Smooth muscle cell (in vitro differentiated cells): ENCODE measurements at regions not wholly inside any gene's neighbourhood (a gene's known extent, or its start where the extent isn't known, plus 50 kb on each side); places are given as distances from the start of the nearest gene placed in this dataset.

Experiments used
- DNase-seq: peaks from one replicate; lab custom pipeline; 2025; ENCODE audit not compliant: unreplicated experiment; lab: John Stamatoyannopoulos, UW
- H2AFZ ChIP-seq: fragments of 200-600 bp; sonication (generic); 2 replicates; pipeline ENCODE4 v1.6.0; 2016; ENCODE audit warnings: antibody characterized with exemption, low read depth, mild to moderate bottlenecking
- H3F3A ChIP-seq: fragments of 200-600 bp; sonication (generic); 2 replicates; pipeline ENCODE4 v1.6.0; 2017; ENCODE audit warnings: antibody characterized with exemption, low read depth
- H3K27ac ChIP-seq: fragments of 200-600 bp; sonication (generic); 2 replicates; pipeline ENCODE4 v1.5.1; 2016; ENCODE audit warnings: low read depth, mild to moderate bottlenecking
- H3K27me3 ChIP-seq: fragments of 200-600 bp; sonication (generic); 2 replicates; pipeline ENCODE4 v1.6.1; 2016; ENCODE audit warnings: low read depth, mild to moderate bottlenecking
- H3K36me3 ChIP-seq: fragments of 200-600 bp; sonication (generic); 2 replicates; pipeline ENCODE4 v1.5.1; 2016; ENCODE audit warnings: low read depth
- H3K4me1 ChIP-seq: fragments of 200-600 bp; sonication (generic); 2 replicates; pipeline ENCODE4 v1.5.1; 2016; ENCODE audit warnings: low read depth
- H3K4me2 ChIP-seq: fragments of 200-600 bp; sonication (generic); 2 replicates; pipeline ENCODE4 v1.6.0; 2016; ENCODE audit warnings: mild to moderate bottlenecking
- H3K4me3 ChIP-seq: fragments of 200-600 bp; sonication (generic); 2 replicates; pipeline ENCODE4 v1.5.1; 2016; ENCODE audit warnings: mild to moderate bottlenecking
- H3K79me2 ChIP-seq: fragments of 200-600 bp; sonication (generic); 2 replicates; pipeline ENCODE4 v1.6.0; 2016; ENCODE audit warnings: low read depth, mild to moderate bottlenecking
- H3K9ac ChIP-seq: fragments of 200-600 bp; sonication (generic); 2 replicates; pipeline ENCODE4 v1.6.0; 2016; ENCODE audit warnings: low read depth
- H3K9me3 ChIP-seq: fragments of 200-600 bp; sonication (generic); replicated peaks from 2 replicates; pipeline ENCODE4 v1.5.1; 2016; ENCODE audit warnings: low read depth
- H4K20me1 ChIP-seq: fragments of 200-600 bp; sonication (generic); 2 replicates; pipeline ENCODE4 v1.6.0; 2016; ENCODE audit warnings: low read depth
- WGBS: methylation state at CpG from one replicate; pipeline ENCODE4 v1.1.7; 2016; ENCODE audit warnings: low lambda C conversion rate; 5-methylcytosine and 5-hydroxymethylcytosine counted together
- TF ChIP-seq, protein P1 (sequence below): fragments of 200-600 bp; sonication (generic); IDR thresholded peaks from 2 replicates; pipeline ENCODE4 v1.5.1; 2017; ENCODE audit warnings: borderline replicate concordance, mild to moderate bottlenecking, antibody characterized with exemption; ENCODE audit not compliant: insufficient read depth, poor library complexity, severe bottlenecking

- TF ChIP-seq, protein P1, sequence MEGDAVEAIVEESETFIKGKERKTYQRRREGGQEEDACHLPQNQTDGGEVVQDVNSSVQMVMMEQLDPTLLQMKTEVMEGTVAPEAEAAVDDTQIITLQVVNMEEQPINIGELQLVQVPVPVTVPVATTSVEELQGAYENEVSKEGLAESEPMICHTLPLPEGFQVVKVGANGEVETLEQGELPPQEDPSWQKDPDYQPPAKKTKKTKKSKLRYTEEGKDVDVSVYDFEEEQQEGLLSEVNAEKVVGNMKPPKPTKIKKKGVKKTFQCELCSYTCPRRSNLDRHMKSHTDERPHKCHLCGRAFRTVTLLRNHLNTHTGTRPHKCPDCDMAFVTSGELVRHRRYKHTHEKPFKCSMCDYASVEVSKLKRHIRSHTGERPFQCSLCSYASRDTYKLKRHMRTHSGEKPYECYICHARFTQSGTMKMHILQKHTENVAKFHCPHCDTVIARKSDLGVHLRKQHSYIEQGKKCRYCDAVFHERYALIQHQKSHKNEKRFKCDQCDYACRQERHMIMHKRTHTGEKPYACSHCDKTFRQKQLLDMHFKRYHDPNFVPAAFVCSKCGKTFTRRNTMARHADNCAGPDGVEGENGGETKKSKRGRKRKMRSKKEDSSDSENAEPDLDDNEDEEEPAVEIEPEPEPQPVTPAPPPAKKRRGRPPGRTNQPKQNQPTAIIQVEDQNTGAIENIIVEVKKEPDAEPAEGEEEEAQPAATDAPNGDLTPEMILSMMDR, result no peak
- Histone ChIP-seq H2AFZ (no peak overlapping the region), H3K79me2 (no peaks in the 10 kb centered on the region), H3K27ac (no peak overlapping the region), H3K9ac (no peak overlapping the region), H3F3A (no peaks in the 10 kb centered on the region), H3K9me3 (no peaks in the 10 kb centered on the region), H4K20me1 (no peaks in the 10 kb centered on the region), H3K4me3 (no peak overlapping the region), H3K4me1 (no peaks in the 10 kb centered on the region), H3K27me3 (no peaks in the 10 kb centered on the region), H3K36me3 (no peaks in the 10 kb centered on the region), H3K4me2 (no peak overlapping the region)
- 72% methylated on average over 6 of the region's 6 CpGs for WGBS
- DNase-seq, result no peak
These were observed 358.8 kb upstream of the ADAMTS16 start for GRCh38 chr5:4781299-4781698.

GRCh38 chr5:4785971-4786370, 354.2 kb upstream of the ADAMTS16 start:
- WGBS, result 63% methylated on average over 1 of the region's 1 CpG
- DNase-seq, result no peak
- Histone ChIP-seq H3F3A (no peaks in the 10 kb centered on the region), H3K4me2 (no peak overlapping the region), H3K79me2 (no peaks in the 10 kb centered on the region), H3K9ac (no peak overlapping the region), H4K20me1 (no peaks in the 10 kb centered on the region), H3K36me3 (no peaks in the 10 kb centered on the region), H3K4me1 (no peaks in the 10 kb centered on the region), H3K27me3 (peaks cover 2% of the 10 kb centered on the region), H2AFZ (no peak overlapping the region), H3K4me3 (no peak overlapping the region), H3K9me3 (no peaks in the 10 kb centered on the region), H3K27ac (no peak overlapping the region)
- TF ChIP-seq, protein P1, result no peak

- Histone ChIP-seq H3K27ac (no peak overlapping the region), H3K4me3 (no peak overlapping the region), H3K4me1 (no peaks in the 10 kb centered on the region), H3K27me3 (peaks cover 5% of the 10 kb centered on the region), H4K20me1 (no peaks in the 10 kb centered on the region), H3K4me2 (no peak overlapping the region), H3F3A (peaks cover 6% of the 10 kb centered on the region), H3K9me3 (no peaks in the 10 kb centered on the region), H3K79me2 (no peaks in the 10 kb centered on the region), H3K36me3 (no peaks in the 10 kb centered on the region), H3K9ac (no peak overlapping the region), H2AFZ (no peak overlapping the region)
- 78% methylated on average over 2 of the region's 2 CpGs for WGBS
- DNase-seq, result no peak
- TF ChIP-seq, protein P1, result no peak
These were observed 342.7 kb upstream of the ADAMTS16 start for GRCh38 chr5:4797445-4797844.

- Histone ChIP-seq H3F3A (peaks cover 9% of the 10 kb centered on the region), H3K36me3 (no peaks in the 10 kb centered on the region), H3K79me2 (no peaks in the 10 kb centered on the region), H3K4me3 (no peak overlapping the region), H3K27me3 (no peaks in the 10 kb centered on the region), H4K20me1 (no peaks in the 10 kb centered on the region), H2AFZ (no peak overlapping the region), H3K4me2 (peak overlapping the region; percentile 58), H3K9ac (no peak overlapping the region), H3K9me3 (no peaks in the 10 kb centered on the region), H3K27ac (no peak overlapping the region), H3K4me1 (no peaks in the 10 kb centered on the region)
- no peak for DNase-seq
- TF ChIP-seq, protein P1, result no peak
- 10% methylated on average over 3 of the region's 3 CpGs for WGBS
These were observed 338.1 kb upstream of the ADAMTS16 start for GRCh38 chr5:4802044-4802443.
